ENCODE measurements at regions not wholly inside any gene's neighbourhood (a gene's known extent, or its start where the extent isn't known, plus 50 kb on each side); places are given as distances from the start of the nearest gene placed in this dataset.

- H3K18ac ChIP-seq (ENCODE audit: insufficient read length, low read depth, low read length) = no peak overlapping the region
- no peak overlapping the region for H3T11ph ChIP-seq (ENCODE audit: low read length)
- H4K5ac ChIP-seq (ENCODE audit: insufficient read length, low read depth, low read length) = no peak overlapping the region
- no peaks in the 10 kb centered on the region for H3K79me2 ChIP-seq (ENCODE audit: insufficient read depth, low read length)
- no peak overlapping the region for H2BK12ac ChIP-seq (ENCODE audit: insufficient read length, low read depth, low read length)
- no peak overlapping the region for H2BK5ac ChIP-seq (ENCODE audit: insufficient read length, low read length)
- peak overlapping the region in 1 of 3 experiments; percentile 52; a peak in 1 of 7 replicates for H3K27ac Mint-ChIP-seq
- H3K9me3 ChIP-seq (ENCODE audit: control insufficient read depth, low read depth, low read length) = no peaks in the 10 kb centered on the region
- no peak overlapping the region for H2BK15ac ChIP-seq (ENCODE audit: low read depth, low read length)
- H3K14ac ChIP-seq (ENCODE audit: insufficient read depth, low read length) = no peak overlapping the region
- no peak overlapping the region for H3K9ac ChIP-seq (ENCODE audit: extremely low read depth, insufficient read length, low read length)
- H3K23ac ChIP-seq (ENCODE audit: insufficient read length, low read depth, low read length) = no peak overlapping the region
- no peak overlapping the region for H2BK120ac ChIP-seq (ENCODE audit: low read depth, low read length, poor library complexity, severe bottlenecking)
- no peak overlapping the region for H2BK20ac ChIP-seq (ENCODE audit: low read depth, low read length, poor library complexity, severe bottlenecking)
- H2AK5ac ChIP-seq (ENCODE audit: insufficient read length, low read length) = no peak overlapping the region
- H3K23me2 ChIP-seq (ENCODE audit: insufficient read length, low read depth, low read length, poor library complexity, severe bottlenecking) = no peaks in the 10 kb centered on the region
- no peak overlapping the region for H2AFZ ChIP-seq (ENCODE audit: low read length)
- no peak overlapping the region for H3K27ac ChIP-seq (ENCODE audit: insufficient read length, low read depth, low read length)
- no peak overlapping the region for H4K8ac ChIP-seq (replicated peaks; ENCODE audit: insufficient read length, low read depth, low read length)
- H3K27me3 ChIP-seq (ENCODE audit: insufficient read depth, low read length) = no peaks in the 10 kb centered on the region
- H3K79me1 ChIP-seq (ENCODE audit: insufficient read depth, low read depth, low read length, poor library complexity, severe bottlenecking) = no peaks in the 10 kb centered on the region
- H3K4me3 Mint-ChIP-seq = no peak overlapping the region
- H3K36me3 Mint-ChIP-seq (ENCODE audit: insufficient read depth in 1 of 3, low read depth in 3 of 3) = peaks cover 0 to 6% (median 5%) of the 10 kb centered on the region in 3 experiments; a peak in 5 of 7 replicates
- TF ChIP-seq CTCF (conservative IDR thresholded peaks at IDR 0.05) = no peak
- H3K4ac ChIP-seq (ENCODE audit: low read depth, low read length) = no peak overlapping the region
- H3K9me3 Mint-ChIP-seq = peaks cover 10 to 11% of the 10 kb centered on the region in 2 experiments
- peaks cover 10% of the 10 kb centered on the region for H3K27me3 Mint-ChIP-seq (ENCODE audit: low read depth)
- no peak overlapping the region for H4K91ac ChIP-seq (ENCODE audit: insufficient read length, low read depth, low read length)
- no peaks in the 10 kb centered on the region for H4K20me1 ChIP-seq (ENCODE audit: control insufficient read depth, insufficient read depth, insufficient read length)
- no peak overlapping the region for H3K4me2 ChIP-seq (ENCODE audit: insufficient read depth, insufficient read length, low read length)
- peaks cover 7 to 11% of the 10 kb centered on the region in 2 experiments; a peak in 3 of 4 replicates for H3K4me1 Mint-ChIP-seq
- no CpG with 5 or more reads among the region's 4 CpGs for WGBS (ENCODE audit: extremely low coverage, insufficient read length, low lambda C conversion rate)
- no peak overlapping the region for H3K56ac ChIP-seq (ENCODE audit: insufficient read length, low read depth, low read length)
- no peak for DNase-seq
- no peaks in the 10 kb centered on the region for H3K4me1 ChIP-seq (ENCODE audit: insufficient read depth, low read length)
Measured at GRCh38 chr10:131638880-131639278, 261.9 kb upstream of the PPP2R2D start.
